Astrocyte of the cerebellum (primary cell): ENCODE measurements at regions not wholly inside any gene's neighbourhood (a gene's known extent, or its start where the extent isn't known, plus 50 kb on each side); places are given as distances from the start of the nearest gene placed in this dataset.
"Not testable (repeated sequence)": the region's sequence is repeated elsewhere in the genome, so short reads cannot be mapped to it uniquely, and the experiment has no call there.

Experiments
- DNase-seq: peaks from one replicate; pipeline ENCODE4 v3.0.0-alpha.2; 2011; ENCODE audit warnings: low read depth
- H3K4me3 ChIP-seq: 2 replicates; pipeline ENCODE4 v1.5.1; 2011; ENCODE audit warnings: mild to moderate bottlenecking, low read depth, low read length, moderate library complexity
- in situ Hi-C: cut with HindIII; loops from 2 replicates; pipeline ENCODE4 v1.10.0; 2017; ENCODE audit warnings: low sequenced_read_pairs
- TF ChIP-seq, protein P1 (sequence below): IDR thresholded peaks from 2 replicates; pipeline ENCODE4 v1.5.1; 2012; ENCODE audit warnings: low read length, low read depth, moderate library complexity, mild to moderate bottlenecking; ENCODE audit errors: missing control alignments

GRCh38 chr5:74973694-74974093 is 78.7 kb downstream of the GCNT4 start:
- H3K4me3 ChIP-seq = no peak overlapping the region
- DNase-seq = no peak
- TF ChIP-seq, protein P1, sequence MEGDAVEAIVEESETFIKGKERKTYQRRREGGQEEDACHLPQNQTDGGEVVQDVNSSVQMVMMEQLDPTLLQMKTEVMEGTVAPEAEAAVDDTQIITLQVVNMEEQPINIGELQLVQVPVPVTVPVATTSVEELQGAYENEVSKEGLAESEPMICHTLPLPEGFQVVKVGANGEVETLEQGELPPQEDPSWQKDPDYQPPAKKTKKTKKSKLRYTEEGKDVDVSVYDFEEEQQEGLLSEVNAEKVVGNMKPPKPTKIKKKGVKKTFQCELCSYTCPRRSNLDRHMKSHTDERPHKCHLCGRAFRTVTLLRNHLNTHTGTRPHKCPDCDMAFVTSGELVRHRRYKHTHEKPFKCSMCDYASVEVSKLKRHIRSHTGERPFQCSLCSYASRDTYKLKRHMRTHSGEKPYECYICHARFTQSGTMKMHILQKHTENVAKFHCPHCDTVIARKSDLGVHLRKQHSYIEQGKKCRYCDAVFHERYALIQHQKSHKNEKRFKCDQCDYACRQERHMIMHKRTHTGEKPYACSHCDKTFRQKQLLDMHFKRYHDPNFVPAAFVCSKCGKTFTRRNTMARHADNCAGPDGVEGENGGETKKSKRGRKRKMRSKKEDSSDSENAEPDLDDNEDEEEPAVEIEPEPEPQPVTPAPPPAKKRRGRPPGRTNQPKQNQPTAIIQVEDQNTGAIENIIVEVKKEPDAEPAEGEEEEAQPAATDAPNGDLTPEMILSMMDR = no peak
- in situ Hi-C loops = no loop called here

- DNase-seq = no peak
These were observed 80.4 kb downstream of the GCNT4 start for GRCh38 chr5:74971947-74972460.

DNA sequence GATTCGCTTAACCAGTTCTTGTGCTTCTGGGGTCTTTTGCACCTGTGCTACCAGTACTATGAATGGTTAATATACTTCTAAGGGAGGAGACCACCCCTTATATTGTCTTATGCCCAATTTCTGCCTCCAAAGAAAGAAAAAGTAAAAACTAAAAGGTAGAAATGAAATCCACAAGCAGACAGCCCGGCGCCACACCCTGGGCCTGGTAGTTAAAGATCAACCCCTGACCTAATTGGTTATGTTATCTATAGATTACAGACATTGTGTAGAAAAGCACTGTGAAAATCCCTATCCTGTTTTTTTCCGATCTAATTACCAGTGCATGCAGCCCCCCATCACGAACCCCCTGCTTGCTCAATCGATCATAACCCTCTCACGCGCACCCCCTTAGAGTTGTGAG is 81.5 kb downstream of the GCNT4 start:
- in situ Hi-C loops, H3K4me3 ChIP-seq, DNase-seq: not testable (repeated sequence)

More at GRCh38 chr5:74971947-74972460, 80.4 kb downstream of the GCNT4 start:
- no peak overlapping the region for H3K4me3 ChIP-seq
- TF ChIP-seq, protein P1 = no peak
- in situ Hi-C loops = no loop called here

DNA sequence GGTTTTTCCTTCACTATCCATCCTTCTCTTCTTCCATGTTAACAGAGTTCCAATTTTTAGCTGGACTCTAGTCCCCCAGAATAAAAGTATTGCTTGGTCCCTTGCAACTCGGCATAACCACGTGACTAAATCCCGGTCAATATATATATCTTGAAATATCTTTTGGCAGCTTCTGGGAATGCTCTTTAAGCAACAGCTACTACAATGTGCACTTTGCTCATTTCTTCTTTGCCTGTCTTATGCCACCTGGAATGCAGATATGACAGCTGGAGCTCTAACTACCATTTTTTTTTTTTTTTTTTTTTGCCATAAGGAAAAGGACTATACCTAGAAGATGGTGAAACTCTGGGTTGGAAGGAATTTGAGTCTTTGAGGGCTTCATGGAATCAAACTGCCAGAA is 82.6 kb downstream of the GCNT4 start:
- no peak overlapping the region for H3K4me3 ChIP-seq
- DNase-seq = no peak
- in situ Hi-C loops = no loop called here
- TF ChIP-seq, protein P1 = no peak

GRCh38 chr5:74966141-74967026 is 86.0 kb downstream of the GCNT4 start:
- in situ Hi-C loops = no loop called here
- TF ChIP-seq, protein P1 = no peak
- no peak for DNase-seq
- H3K4me3 ChIP-seq = no peak overlapping the region

- no peak for DNase-seq
- in situ Hi-C loops = no loop called here
- H3K4me3 ChIP-seq = no peak overlapping the region
- TF ChIP-seq, protein P1 = no peak
These were observed 89.0 kb downstream of the GCNT4 start for GRCh38 chr5:74963407-74963806.

DNA sequence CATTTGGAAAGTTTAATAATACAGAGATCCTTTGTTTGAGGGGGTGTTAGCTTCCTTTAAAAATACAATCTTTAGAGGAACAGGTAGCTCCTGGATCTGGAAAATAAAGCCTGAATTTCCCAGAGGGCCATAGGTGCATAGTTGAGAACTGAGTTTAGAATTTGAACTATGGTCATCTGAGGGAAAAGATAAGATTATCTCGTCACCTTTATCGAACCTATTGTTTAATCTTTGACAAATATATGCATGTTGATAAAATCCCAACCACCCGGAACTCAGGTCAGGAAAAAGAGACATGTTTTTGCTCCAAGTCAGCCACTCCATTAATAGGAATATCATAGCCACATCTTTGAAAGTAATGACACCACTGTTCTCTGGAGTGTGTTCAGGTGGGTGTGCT is 91.7 kb upstream of the FAM169A start:
- H3K4me3 ChIP-seq = no peak overlapping the region
- TF ChIP-seq, protein P1 = no peak
- in situ Hi-C loops = no loop called here
- no peak for DNase-seq
